DMS114 treated with DMSO at 0.1 percent for 48 hours (cell line): ENCODE measurements at regions not wholly inside any gene's neighbourhood (a gene's known extent, or its start where the extent isn't known, plus 50 kb on each side); places are given as distances from the start of the nearest gene placed in this dataset.

Experiments used
- DNase-seq: peaks from one replicate; lab custom pipeline; 2025; ENCODE audit not compliant: unreplicated experiment; lab: John Stamatoyannopoulos, UW

DNA sequence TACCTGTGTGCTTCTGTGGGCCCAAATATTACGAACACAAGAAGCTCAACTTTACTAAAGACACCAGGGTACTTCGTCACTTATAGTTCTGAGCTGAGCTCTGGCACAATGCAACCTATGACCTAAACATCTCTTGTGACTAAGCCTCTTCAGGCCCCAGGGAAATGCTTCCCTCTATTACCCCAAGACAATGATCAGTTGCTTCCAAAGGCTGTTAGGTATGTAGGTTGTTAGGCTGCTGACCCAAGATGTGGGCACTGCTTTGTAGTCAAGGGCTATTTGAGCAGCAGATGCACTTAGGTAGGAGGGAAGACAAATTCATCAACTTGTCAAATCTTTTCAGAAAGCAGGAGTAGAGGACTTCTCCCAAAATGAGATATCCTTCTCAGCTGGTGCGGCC lies 640.1 kb downstream of the EPHA4 start:
- no peak for DNase-seq

DNA sequence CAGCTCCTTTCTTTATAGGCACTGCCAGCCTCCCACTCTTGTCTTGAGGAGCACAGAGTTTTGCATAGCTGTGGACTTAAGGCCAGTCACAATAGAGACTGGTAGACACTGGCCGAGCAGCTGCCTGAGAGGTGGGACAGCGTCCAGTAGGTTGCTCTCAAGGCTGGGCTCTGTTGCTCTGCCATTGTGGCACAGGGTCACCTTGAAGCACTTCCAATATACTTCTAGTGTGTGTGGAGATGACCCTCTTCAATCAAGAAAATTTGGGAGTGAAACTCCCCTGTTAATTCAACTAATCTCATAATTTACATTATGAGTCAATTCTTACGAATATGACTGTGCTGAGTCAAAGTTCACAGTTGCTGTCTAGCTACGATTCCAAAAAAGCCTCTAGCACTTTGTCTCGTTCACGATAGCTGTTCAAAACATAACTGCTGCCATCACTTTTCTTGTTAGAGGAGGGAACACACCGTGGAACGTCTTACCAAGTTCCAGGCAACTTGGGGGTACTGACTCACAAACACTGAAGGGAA lies 636.2 kb downstream of the EPHA4 start:
- DNase-seq, result no peak

DNA sequence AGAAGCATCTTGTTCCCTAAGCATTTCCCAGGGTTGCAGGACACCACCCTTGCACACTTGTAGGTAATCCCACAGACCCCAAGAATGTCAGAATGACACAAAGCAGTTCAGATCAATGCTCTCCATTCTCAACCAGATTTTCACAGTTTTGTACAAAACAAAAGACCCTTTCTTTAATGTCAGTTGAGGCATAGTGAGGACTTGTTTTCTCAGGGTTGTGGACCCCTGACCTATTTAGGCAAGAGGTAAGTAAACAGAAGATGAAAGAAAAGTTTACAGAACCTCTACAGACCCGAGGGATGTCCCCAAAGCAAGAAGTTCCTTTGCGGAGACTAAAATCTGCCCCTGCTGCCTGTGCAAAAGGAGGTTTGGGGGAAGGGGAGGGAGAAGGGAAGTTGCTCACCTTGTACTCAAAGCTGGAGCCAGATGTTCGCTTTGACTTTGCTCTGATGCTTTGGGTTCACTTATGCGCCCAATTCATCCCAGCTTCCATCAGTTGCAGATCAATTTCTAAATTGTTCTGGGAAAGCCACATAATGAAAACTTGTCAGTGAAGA lies 635.4 kb downstream of the EPHA4 start:
- DNase-seq, result no peak

DNA sequence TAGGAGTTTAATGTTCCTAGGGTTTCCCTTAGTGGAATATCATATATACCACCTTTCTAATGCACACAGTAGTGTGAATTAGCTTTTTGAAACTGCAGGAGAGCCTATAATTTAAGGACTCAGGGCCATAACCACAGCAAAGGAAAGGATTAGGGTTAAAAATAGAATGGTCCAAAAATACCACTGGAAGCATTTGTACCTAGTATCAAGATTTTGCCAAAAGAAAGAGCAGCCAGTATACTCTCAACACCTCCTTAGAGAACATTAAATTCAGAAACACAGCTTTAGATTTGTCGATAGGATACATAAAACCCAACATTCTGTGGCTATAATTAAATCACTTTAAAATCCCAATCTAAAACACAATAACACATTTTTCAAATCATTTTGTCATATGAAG lies 634.9 kb downstream of the EPHA4 start:
- DNase-seq, result no peak

DNA sequence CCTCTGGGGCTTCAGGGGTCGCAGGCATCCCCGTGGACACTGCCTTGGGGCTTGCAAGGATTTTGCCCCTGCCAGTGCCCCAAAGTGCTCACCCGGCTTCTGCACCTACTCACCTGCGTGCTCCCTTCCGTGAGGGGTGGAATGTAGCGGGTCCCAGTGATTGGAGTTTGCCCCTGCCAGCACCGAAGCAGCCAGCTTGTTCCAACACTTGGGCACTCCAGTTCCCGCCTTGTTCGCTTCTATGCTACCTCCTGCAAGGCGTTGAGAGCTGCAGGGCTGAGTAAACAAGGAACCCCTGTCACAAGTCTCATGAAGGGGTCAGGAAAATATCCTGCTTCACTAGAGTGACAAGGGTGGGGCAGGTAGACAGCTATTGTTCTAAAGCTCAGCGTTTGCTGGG lies 631.5 kb downstream of the EPHA4 start:
- DNase-seq, result no peak

DNA sequence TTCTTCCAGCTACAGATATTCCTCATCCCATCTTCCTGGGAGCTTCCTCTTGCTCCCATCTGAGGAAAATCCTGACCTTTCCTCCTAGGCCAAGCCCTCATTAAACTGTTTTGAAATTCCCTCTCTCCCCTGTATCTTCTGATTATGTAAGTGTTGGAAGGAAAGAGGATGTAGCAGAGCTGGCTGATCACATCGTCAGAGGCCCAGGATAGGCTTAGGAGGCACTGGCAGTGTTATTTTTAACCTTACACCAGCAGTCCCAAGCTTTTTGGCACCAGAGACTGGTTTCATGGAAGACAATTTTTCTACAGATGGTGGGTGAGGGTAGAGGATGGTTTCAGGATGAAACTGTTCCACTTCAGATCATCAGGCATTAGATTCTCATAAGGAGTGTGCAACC lies 630.4 kb downstream of the EPHA4 start:
- no peak for DNase-seq

DNA sequence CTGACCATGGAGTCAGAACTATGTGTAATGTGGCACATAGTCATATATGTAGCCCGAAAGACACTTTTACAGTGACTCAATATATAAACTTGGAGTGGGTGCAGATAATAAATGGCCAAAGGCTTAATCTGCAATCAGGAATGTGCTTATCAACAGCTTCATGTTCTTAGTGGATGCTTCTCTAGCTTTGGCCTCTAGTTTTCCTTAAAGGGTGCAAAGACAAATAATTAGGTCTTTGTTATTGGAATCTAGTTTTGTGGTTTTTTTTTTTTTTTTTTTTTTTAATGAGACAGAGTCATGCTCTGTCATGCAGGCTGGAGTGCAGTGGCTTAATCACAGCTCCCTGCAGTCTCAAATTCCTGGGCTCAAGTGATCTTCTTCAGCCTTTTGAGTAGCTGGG lies 625.6 kb downstream of the EPHA4 start:
- no peak for DNase-seq

DNA sequence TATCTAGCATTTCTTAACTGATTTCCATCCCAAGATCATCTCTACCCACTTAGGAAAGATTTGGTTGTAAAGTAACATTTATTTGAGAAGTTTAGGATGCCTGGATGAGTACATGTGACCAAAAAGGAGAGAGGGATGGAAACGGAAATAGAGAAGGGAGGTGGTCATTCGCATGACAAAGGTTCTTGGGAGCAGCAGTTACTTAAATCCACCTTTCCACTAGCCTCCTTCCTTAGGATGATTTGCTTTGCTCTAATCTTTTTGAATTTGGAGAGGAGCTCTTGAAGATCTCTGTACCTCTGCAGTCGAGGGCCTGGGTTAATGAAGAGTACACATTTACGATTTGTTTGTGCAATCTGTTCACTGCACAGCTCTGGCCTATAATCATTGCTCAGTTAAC lies 623.5 kb downstream of the EPHA4 start:
- no peak for DNase-seq

DNA sequence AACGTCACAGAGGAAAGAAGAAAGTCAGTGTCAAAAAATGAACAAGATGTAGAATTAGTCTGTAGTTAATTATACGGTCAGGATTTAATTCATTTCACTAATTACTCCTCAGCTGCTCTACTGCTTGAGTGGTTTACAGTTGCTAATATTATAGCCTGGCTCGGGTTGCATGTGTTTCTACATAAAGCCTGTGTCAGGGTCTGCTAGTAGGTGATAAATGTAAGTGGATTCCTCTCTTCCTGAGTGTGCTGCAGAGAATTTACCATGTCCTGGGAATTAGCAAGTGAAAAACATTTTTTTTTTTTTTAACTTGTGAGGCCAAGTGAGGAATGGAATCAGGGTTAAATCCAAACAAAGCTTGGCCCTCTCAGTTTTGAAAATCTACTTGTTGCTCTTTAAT lies 622.6 kb downstream of the EPHA4 start:
- no peak for DNase-seq

DNA sequence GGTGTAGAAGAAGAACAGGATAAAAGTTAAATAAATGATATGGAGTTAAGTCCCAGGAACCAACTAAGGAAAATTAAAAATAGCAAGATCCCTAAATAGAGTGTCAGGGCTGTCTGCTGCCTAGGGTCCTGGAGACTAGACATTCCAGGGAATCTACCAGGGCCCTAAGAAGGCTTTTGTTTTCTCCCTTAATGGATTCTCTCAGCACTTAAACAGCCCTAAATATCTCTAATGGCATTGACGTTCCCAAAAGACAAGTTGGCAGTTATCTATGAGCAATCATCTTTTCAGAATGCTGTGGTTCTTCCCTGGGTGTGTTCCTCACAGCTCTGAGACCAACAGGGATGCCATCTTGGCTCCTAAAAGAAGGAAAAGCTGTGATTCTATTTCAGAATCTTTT lies 616.3 kb downstream of the EPHA4 start:
- DNase-seq, result no peak

DNA sequence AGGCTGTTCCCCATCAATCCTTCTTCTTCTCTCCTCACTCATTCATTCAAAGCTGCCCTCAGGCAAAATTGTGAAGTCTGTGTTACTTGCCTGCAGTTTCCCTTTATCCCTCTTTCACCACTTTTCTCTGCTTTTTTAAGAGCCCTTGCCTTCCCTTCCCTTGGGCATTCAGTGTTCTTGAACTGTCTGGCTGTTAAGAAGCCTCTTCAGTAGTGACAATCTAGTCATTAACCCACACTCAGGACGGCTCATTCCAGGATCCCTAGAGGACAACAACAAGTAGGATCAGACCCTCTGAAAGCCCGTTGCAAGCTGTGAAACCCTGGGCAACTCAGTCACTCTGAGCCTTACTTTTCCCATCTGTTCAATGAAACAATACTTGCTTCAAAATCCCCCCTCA lies 615.7 kb downstream of the EPHA4 start:
- DNase-seq, result no peak

DNA sequence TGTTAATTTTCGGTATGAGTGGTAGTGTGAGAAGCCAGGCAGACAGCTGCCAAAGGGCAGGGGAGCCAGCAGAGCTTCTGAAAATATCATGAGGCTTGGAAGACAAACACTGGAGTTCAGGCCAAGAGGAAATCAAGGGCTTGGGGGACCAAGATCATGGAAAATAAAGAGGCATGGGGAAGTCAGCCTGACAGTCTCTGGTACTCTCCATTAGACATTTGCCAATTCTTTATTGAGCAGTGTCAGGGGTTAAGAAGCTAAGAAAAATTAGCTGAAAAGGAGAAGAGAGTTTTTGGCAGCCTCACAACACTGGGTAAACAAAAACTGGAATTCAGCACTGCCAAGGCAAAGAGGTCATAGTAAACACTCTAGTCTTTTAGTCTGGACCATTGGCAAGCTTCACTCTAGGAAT lies 612.7 kb downstream of the EPHA4 start:
- DNase-seq, result no peak

DNA sequence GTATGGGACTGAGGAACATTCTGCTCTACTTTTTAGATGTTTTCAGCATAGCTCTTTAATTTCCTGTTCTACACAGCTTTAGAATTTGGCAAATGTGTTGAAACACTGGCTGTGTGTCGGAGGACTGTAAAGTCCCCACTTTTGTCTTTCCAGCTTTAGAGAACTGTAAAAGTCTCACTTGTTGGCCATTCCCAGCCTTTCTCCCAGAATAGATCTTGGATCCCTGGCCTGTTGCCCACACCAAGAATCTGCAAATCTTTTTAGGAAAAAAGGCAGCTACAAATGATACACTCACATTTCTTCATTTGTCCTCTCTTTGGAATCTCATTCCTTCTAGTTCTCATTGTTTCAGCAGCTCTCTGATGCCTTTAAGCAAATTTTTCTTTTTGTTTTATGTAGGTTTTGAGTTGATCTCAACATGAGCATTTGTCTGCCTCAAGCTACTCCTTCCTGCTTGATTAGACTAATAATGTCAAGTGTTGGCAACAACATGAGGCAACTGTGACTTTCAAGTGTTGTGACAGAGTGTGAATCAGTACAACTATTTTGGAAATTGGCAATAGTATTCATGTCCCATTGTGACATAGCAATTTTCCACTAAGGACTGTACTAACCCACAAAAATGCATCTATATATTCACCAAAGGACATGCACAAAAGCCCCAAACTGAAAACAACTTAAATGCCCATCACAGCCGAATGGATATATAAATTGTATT lies 610.8 kb downstream of the EPHA4 start:
- DNase-seq, result no peak

DNA sequence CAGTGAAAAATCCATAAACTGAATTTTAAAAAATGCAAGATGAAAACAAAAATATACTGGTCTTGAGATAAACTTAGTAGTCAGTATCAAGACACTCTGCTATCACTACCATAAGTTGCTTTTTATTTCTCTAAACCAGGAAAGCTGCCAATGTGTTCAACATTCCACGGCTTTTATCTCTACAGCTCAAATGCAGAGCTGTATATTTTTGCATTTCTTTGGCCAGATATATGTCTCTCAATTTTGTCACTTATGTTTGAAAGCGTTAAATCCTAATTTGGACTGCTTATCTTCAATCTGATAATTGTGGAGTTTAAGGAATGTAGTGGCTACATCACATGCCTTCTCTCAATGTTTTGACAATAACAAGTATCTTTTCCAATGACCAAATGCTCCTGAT lies 609.5 kb downstream of the EPHA4 start:
- no peak for DNase-seq

DNA sequence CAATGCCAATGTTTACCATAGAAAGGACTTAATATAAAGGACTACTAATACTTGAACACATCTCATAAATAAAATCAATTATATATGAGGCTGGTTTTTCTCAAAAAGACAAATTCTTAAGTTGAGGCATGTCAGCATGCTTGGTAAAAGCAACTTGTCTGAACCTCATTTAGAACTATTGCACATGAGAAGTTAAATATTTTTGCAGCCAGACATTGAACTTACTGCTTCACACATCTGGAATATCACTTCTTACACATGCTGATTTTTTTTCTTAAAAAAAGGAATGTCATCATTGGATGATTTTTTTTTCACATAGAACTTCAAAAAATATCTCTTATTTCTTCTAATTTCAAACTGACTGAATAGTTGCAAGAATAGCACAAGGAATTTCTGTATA lies 609.0 kb downstream of the EPHA4 start:
- no peak for DNase-seq

DNA sequence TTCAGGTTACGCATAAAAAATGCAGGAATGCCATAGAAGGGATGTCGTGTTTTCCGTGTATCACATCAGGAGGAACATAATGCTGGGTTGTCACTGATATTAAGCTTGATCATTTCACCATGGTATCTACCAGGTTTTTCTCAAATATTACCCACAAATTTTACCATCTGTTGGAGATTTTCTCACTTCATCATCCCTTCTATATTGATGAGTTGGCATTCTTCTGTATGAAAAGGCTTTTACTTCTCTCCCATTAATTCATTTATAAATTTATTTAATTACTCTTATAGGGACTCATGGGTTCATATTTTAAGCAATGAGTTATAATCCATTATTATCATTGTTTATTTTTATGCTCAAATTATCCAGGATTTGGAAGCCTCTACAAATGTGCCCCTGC lies 608.2 kb downstream of the EPHA4 start:
- no peak for DNase-seq

DNA sequence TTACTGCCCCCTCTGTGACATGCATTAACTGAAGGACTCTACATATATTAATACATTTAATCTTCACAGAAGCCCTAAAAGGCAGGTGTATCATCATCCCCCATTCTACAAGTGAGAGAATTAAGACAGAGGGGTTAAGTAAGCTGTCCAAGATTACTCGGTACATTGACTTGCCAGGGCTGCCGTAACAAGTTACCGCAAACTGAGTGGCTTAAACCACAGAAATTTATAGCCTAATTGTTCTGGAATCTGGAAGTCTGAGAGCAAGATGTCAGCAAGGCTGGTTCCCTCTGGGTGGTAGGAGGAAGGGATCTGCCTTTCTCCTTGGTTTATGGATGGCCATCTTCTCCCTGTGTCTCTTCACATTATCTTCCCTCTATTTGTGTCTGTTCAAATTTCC lies 605.5 kb downstream of the EPHA4 start:
- no peak for DNase-seq

DNA sequence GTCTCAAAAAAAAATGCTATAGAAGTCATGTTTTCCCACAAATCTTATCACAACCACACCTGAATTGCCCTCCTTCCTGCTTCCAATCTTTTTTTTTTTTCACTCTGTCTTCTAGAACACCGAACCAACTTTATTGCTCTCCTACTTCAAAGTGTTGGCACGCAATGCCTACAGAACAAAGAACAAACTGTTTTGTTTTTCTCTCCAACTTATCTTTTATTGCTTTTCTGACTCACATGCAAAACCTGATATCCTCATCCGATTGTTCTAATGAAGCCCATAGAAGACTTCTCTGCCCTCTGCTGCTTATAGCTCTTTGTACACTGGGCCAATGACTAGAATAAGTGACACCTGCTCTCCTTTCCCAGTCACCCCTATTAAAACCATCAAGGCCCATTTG lies 602.8 kb downstream of the EPHA4 start:
- no peak for DNase-seq

DNA sequence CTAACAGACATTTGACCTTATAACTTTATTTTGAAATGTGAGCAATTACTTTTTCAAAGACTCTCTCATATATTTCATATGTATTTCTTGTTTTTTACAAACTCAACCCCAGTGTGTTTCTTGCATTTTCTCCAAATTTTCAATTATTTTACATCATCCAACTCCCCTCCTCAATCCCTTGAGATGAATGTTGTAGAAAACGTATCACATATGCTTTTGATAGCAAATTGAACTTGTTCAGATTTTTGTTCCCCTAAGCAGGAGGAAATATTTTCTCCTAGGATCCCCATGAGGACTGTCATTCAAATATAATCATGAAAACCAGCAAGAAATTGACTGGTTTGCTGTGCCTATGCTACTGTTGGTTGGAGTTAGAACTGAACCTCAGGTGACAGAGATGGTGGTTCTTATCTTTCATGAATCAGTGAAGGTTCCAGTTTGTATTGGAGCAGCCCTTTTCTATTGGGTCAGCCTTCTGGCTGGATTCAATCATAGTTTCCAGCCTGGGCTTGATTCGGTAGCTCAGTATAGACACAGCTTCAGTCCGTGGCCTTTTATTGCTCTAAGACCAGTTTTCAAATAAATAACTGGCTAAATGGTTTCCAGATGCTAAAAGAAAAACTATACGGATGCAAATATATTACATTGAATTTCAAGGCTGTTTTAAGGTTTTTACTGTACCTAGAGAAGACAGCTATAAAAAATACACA lies 591.0 kb downstream of the EPHA4 start:
- no peak for DNase-seq

DNA sequence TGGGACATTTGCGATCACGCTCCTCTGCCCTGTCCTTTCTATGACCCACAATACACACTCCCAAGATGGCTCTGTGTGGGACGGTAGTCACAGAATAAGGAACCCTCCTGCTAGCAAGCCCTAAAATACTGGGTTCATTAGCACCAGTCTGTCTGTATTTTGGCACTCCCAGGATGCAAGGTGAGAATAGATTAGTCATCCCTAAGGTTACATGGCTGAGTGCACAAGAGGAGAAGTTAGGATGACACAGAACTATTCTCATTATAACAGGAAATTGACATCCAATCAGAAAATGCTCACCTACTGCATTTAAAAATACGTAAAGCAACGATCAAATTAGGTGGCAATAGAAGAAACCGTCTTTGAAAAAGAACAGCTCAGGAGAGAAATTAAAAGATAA lies 590.2 kb downstream of the EPHA4 start:
- no peak for DNase-seq

DNA sequence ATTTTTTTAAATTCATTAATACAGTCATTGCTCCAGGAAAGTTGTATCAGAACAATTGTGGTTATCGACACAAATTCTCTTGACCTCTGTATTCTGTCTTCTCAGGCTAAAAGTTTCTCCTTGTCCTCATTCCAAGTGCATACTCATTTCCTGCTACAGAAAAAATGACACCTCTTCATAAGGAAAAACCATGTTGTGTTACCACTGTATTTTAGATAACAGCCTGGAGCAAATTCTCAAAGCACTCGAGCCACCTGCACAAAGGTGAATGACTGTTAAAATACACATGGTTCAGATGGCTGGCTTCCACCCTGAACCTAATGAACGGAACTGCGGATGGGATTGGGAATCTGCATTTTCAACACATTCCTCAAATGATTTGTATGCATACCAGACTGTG lies 586.5 kb downstream of the EPHA4 start:
- DNase-seq, result no peak

DNA sequence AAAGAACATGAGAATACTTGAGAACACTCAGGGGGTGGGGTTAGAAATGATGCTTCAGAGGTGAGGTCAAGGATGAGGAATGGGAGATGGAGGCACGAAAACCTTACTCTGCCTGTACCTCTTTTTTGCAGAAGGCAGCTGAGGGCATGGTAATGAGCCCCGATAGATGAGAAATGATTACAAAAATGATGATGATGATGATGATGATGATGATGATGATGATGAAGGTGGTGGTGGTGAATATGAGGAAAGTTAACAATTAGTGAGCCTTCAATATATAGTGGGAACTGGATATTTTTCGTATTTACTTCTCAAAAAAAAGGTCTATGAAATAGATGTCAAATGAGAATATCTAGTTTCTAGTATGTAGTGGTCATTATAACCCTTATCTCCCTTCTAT lies 584.3 kb downstream of the EPHA4 start:
- no peak for DNase-seq
